HG03565 (cell line): ENCODE measurements at regions not wholly inside any gene's neighbourhood (a gene's known extent, or its start where the extent isn't known, plus 50 kb on each side); places are given as distances from the start of the nearest gene placed in this dataset.
"Not testable (repeated sequence)": the region's sequence is repeated elsewhere in the genome, so short reads cannot be mapped to it uniquely, and the experiment has no call there.

Source experiments
- ATAC-seq: cut with Tn5 transposase; IDR thresholded peaks from one replicate; pipeline ENCODE4 v1.9.1; 2021; ENCODE audit warnings: mild to moderate bottlenecking, moderate library complexity; ENCODE audit not compliant: unreplicated experiment

GRCh38 chr5:101418713-101419118 lies 515.6 kb upstream of the ST8SIA4 start:
- ATAC-seq = no peak

GRCh38 chr5:101404531-101404930 lies 501.4 kb upstream of the ST8SIA4 start:
- ATAC-seq = no peak

GRCh38 chr5:101393795-101394450 lies 490.8 kb upstream of the ST8SIA4 start:
- no peak for ATAC-seq

GRCh38 chr5:101390151-101390908 lies 487.2 kb upstream of the ST8SIA4 start:
- ATAC-seq = no peak

GRCh38 chr5:101385276-101385675 lies 482.2 kb upstream of the ST8SIA4 start:
- no peak for ATAC-seq

- no peak for ATAC-seq
These were observed 467.1 kb upstream of the ST8SIA4 start for GRCh38 chr5:101370181-101370580.

GRCh38 chr5:101364469-101364868 lies 461.4 kb upstream of the ST8SIA4 start:
- no peak for ATAC-seq

- ATAC-seq = no peak
These were observed 459.0 kb upstream of the ST8SIA4 start for GRCh38 chr5:101362067-101362466.

GRCh38 chr5:101346906-101347305 lies 443.8 kb upstream of the ST8SIA4 start:
- ATAC-seq = no peak

- ATAC-seq = no peak
These were observed 443.4 kb upstream of the ST8SIA4 start for GRCh38 chr5:101346447-101346846.

GRCh38 chr5:101338226-101338625 lies 435.1 kb upstream of the ST8SIA4 start:
- no peak for ATAC-seq

GRCh38 chr5:101327816-101328215 lies 424.7 kb upstream of the ST8SIA4 start:
- no peak for ATAC-seq

- ATAC-seq = no peak
These were observed 423.7 kb upstream of the ST8SIA4 start for GRCh38 chr5:101326766-101327165.

GRCh38 chr5:101316401-101316800 lies 413.3 kb upstream of the ST8SIA4 start:
- ATAC-seq = not testable (repeated sequence)

- ATAC-seq = no peak
These were observed 403.5 kb upstream of the ST8SIA4 start for GRCh38 chr5:101306391-101307137.

- ATAC-seq = no peak
These were observed 393.4 kb upstream of the ST8SIA4 start for GRCh38 chr5:101296477-101296876.

GRCh38 chr5:101292199-101292598 lies 389.1 kb upstream of the ST8SIA4 start:
- no peak for ATAC-seq

GRCh38 chr5:101290761-101291160 lies 387.7 kb upstream of the ST8SIA4 start:
- ATAC-seq = not testable (repeated sequence)

GRCh38 chr5:101288633-101289032 lies 385.6 kb upstream of the ST8SIA4 start:
- ATAC-seq = no peak

- ATAC-seq = no peak
These were observed 381.8 kb upstream of the ST8SIA4 start for GRCh38 chr5:101284736-101285375.

GRCh38 chr5:101283938-101284337 lies 380.9 kb upstream of the ST8SIA4 start:
- not testable (repeated sequence) for ATAC-seq
